ENCODE measurements at regions not wholly inside any gene's neighbourhood (a gene's known extent, or its start where the extent isn't known, plus 50 kb on each side); places are given as distances from the start of the nearest gene placed in this dataset.

- no peak for DNase-seq
Measured at GRCh38 chr5:68352166-68352565, 136.6 kb downstream of the PIK3R1 start.

DNA sequence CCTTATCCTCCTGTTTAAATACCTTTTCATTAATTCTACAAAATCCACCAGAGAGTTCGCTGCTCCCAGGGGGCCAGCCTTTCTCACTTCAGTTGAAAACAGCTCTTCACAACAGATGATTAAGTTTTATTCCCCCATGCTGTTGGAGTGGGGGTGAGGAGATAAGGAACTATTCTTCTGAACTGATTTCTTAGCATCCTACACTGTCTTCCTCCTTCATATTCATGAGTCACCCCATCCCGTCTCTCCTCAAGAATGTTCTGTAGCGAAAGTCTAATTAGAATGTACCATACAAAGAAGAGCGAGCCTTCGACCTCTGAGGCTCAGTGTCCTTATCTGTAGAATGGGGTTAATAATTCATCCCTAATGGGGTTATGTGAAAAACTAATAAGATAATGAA, 138.0 kb downstream of the PIK3R1 start:
- DNase-seq: no peak

- peak; percentile 42 for DNase-seq
Measured at GRCh38 chr5:68354315-68354714, 138.8 kb downstream of the PIK3R1 start.

- DNase-seq: no peak
Measured at GRCh38 chr5:68356216-68356615, 140.7 kb downstream of the PIK3R1 start.

- no peak for DNase-seq
Measured at GRCh38 chr5:68356623-68357022, 141.1 kb downstream of the PIK3R1 start.

GRCh38 chr5:68359699-68360098, 144.1 kb downstream of the PIK3R1 start:
- no peak for DNase-seq

- no peak for DNase-seq
Measured at GRCh38 chr5:68362331-68362730, 146.8 kb downstream of the PIK3R1 start.

DNA sequence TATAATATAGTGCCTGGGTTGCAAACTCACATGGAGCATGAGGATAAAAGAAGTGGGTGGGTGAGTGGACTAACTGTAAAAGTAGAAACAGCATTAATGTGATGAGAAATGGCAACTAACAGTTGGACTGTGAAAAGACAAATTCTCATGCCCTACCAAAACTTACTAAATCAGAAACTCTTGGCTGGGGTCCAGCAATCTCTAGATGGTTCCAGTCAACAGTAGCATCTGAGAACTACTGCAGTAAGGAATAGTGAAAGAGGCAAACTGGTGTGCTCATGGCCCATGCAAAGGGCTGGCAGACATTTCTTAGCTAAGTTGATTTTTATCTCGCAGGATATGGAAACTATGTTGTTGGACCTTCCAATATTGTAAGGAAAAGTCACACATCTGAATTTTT, 150.3 kb downstream of the PIK3R1 start:
- no peak for DNase-seq

GRCh38 chr5:68367287-68367686, 151.7 kb downstream of the PIK3R1 start:
- DNase-seq: peak; percentile 94

GRCh38 chr5:68367717-68368116, 152.2 kb downstream of the PIK3R1 start:
- DNase-seq: peak; percentile 62

- no peak for DNase-seq
Measured at GRCh38 chr5:68368311-68369022, 152.9 kb downstream of the PIK3R1 start.

DNA sequence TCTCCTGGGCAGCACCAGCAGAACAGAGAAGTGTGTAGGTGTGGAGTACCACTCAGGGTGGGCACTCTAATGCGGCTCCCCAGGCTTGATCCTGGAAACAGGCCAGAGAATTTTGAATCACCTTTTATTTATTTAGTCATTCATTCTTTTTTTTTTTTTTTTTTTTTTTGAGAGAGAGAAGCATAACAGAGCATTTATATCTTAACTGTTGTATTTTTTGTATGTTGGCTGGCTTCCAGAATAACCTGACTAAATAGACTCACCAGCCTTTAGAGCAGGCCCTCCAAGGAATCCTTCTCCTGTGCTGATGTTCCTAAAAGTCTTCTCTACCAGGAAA, 153.4 kb downstream of the PIK3R1 start:
- peak; percentile 60 for DNase-seq

- DNase-seq: peak; percentile 37
Measured at GRCh38 chr5:68369457-68370125, 154.0 kb downstream of the PIK3R1 start.

DNA sequence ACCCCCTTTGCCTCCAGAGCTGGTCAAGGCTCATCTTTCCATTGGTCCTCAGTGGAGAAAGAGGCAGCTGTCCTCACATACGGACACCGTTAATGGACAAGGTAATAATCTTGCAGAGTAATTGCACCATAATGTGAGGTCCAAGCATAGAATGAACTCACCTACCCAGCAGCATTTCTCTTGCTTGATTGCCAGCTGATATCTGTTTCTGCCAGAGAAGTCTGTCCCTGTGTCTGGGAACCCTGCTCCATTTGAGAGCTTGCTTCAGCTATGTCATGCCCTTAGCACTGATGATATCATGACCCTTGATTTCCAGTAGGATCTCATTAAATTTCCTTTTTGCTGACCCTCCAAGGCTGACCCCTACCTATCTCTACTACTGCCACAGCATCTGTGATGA, 154.6 kb downstream of the PIK3R1 start:
- peak; percentile 43 for DNase-seq

DNA sequence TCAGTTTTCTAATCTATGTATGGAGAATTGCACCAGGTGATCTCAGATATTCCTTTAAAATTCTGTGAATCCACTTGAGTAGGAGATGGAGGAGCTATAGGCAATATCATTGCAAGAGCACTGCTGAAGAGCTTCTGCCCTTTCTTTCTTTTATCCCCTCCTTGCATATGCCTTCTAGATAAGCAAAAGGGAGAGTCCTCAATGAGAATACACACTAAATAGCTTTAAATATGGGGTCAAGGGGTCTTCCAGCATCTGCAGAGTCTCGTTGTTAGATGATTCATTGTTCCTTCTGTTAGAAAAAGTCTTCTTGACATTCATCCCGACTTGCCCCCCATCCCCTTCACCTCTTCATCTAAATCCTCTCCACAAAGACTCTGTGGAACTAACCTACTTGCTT, 156.1 kb downstream of the PIK3R1 start:
- DNase-seq: no peak

GRCh38 chr5:68372161-68372560, 156.6 kb downstream of the PIK3R1 start:
- DNase-seq: no peak

- no peak for DNase-seq
Measured at GRCh38 chr5:68373050-68373449, 157.5 kb downstream of the PIK3R1 start.

GRCh38 chr5:68374796-68375518, 159.4 kb downstream of the PIK3R1 start:
- no peak for DNase-seq

DNA sequence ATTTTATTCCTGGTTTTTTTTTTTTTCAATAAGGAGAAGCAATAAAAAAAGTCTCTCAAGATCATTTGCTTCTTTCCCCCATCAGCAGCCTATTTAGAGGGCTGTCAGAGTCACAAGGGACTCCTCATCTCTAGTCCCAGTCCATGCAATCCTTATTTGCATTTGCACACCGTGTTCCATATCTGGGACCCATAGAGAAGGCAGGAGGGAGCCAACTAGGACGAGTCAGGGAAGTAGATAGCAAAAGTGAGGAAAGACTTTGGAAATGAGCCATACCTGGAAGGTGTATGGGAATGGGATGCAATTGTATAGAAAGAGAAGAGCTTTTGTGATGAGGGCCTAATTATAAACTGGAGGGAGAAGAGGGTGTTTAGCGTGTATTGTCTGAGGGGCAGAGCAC, 160.0 kb downstream of the PIK3R1 start:
- DNase-seq: no peak

- no peak for DNase-seq
Measured at GRCh38 chr5:68376935-68377334, 161.4 kb downstream of the PIK3R1 start.

DNA sequence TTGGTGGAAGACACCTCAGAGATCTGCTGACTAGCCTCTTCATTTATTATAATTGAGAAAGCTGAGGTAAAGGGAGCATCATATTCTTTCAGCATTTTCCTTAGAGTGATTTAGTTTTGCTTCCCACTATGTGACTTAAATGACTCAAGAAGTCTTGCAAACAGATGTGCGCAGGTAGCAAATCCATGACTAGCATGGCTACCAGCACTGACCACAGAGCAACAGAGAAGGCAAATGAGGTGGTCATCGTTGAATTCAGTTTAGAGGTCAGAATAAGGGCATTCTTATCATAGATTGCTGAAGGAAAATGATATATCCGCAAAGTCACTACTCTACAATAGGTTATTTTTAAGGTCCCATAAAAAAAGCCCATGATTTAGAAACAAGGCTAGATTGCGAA, 162.2 kb downstream of the PIK3R1 start:
- DNase-seq: no peak

DNA sequence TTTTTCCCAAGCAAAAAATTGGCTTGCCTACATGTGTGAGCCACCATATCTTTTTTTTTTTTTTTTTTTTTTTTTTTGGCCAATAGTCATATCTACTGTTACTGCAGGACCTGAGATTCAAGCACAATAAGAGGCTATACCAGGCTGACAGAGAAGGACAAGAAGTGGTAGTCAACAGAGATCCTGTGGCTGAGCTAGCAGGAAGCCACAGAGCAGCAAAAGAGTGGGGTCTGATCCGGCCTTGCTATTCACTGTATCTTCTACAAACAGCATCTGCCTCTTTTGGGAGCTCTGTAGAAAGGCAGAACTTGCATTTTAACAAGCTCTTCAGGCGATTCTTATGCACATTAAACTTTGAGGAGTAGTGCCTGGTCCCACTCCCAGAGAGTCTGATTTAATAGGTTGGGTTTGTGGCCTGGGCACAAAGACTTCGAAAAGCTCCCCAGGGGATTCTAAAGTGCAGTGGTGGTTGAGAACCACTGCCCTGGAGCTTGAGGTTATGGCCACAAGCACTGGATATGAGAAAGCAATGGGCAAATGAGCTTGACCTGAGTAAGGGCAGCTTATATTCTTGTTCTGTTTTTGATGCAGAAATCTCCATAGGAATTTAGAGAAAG, 162.8 kb downstream of the PIK3R1 start:
- DNase-seq: peak; percentile 27

DNA sequence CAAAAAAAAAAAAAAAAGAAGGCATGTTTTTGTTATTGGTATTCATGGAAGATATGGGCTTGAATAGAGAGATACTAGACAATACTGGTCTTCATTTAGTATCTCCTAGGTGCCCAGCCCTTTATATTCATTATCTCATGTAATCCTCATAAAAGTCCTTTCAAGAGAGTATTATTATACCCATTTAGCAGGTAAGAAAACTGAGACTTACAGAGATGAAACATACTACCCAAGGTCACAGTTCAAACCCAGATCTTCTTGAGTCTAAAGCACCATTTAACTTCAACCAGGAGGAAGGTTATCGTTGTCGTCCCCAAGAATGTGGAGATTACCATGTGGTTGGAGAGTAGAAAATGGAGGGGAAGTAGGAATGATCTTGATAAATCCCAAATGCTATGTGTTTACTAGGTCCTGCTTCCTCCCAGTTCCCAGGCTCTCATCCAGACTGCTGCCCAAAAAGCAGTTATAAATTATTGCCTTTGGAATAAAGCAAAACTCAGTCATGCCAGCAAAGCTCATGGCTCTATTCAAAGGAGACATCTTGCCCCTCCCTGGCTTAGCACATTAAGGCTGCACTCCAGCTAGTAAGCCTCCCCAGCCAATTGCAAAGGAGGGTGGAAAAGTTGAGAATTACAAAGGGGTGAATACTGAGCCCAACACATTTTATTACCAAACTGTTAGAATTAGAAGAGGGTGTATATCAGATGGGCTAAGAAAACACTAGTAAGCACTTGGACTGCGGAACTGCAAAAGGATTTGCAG, 163.9 kb downstream of the PIK3R1 start:
- no peak for DNase-seq
